T-helper 17 cell (primary cell): ENCODE measurements at regions not wholly inside any gene's neighbourhood (a gene's known extent, or its start where the extent isn't known, plus 50 kb on each side); places are given as distances from the start of the nearest gene placed in this dataset.
"Not testable (repeated sequence)": the region's sequence is repeated elsewhere in the genome, so short reads cannot be mapped to it uniquely, and the experiment has no call there.

Source experiments
- ATAC-seq: fragments of 150-1000 bp; cut with Tn5 transposase; 2 replicates; pipeline ENCODE4 v1.10.0; 2021; ENCODE audit warnings: mild to moderate bottlenecking, moderate library complexity
- DNase-seq, 3 donors: peaks; one replicate each; pipeline versions ENCODE4 v3.0.0 to v3.0.0-alpha.2; 2020 to 2021
- H3K9me3 ChIP-seq: one replicate; pipeline ENCODE4 v1.7.0; 2013; ENCODE audit warnings: low read length, mild to moderate bottlenecking; ENCODE audit not compliant: control insufficient read depth, poor library complexity, severe bottlenecking
- H3K27ac Mint-ChIP-seq: one replicate; pipeline ENCODE4 v1.8.0; 2022; ENCODE audit warnings: mild to moderate bottlenecking, moderate library complexity, mixed read lengths
- H3K27me3 Mint-ChIP-seq: one replicate; pipeline ENCODE4 v1.8.0; 2022; ENCODE audit warnings: mixed read lengths
- H3K36me3 Mint-ChIP-seq: one replicate; pipeline ENCODE4 v1.8.0; 2022; ENCODE audit warnings: low read depth, mixed read lengths
- H3K4me1 Mint-ChIP-seq: one replicate; pipeline ENCODE4 v1.8.0; 2022; ENCODE audit warnings: mild to moderate bottlenecking, mixed read lengths
- H3K4me3 Mint-ChIP-seq: one replicate; pipeline ENCODE4 v1.8.0; 2022; ENCODE audit warnings: mild to moderate bottlenecking, moderate library complexity, mixed read lengths

DNA sequence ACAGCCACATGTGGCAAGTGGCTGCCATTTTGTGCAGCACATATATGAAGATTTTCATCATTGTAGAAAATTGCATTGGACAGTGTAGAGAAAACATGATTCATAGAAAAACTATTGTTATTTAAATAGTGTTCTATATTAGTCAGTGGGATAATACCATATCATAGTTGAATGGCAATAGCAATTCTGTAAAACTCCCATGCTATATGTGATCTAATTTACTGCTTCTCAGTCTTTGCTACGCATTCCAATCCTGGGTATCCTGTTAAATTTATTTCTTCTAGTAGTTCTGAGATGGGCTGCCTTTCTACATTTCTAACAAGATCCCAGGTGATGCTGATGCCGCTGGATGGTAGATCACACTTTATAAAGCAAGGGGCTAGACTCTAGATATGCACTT is 117.5 kb upstream of the FBXO28 start:
- ATAC-seq, H3K9me3 ChIP-seq, H3K4me3 Mint-ChIP-seq, H3K36me3 Mint-ChIP-seq, DNase-seq, H3K27ac Mint-ChIP-seq, H3K27me3 Mint-ChIP-seq: not testable (repeated sequence)
- peaks cover 12% of the 10 kb centered on the region for H3K4me1 Mint-ChIP-seq

- DNase-seq (peak; percentile 98 to 100 (median 99)), ATAC-seq (peak; percentile 97)
- not testable (repeated sequence) for H3K4me1 Mint-ChIP-seq, H3K27me3 Mint-ChIP-seq, H3K36me3 Mint-ChIP-seq, H3K9me3 ChIP-seq
- peak overlapping the region; percentile 99 for H3K27ac Mint-ChIP-seq
- peak overlapping the region; percentile 93 for H3K4me3 Mint-ChIP-seq
These were observed 121.3 kb upstream of the FBXO28 start for GRCh38 chr1:223992456-223993246.

DNA sequence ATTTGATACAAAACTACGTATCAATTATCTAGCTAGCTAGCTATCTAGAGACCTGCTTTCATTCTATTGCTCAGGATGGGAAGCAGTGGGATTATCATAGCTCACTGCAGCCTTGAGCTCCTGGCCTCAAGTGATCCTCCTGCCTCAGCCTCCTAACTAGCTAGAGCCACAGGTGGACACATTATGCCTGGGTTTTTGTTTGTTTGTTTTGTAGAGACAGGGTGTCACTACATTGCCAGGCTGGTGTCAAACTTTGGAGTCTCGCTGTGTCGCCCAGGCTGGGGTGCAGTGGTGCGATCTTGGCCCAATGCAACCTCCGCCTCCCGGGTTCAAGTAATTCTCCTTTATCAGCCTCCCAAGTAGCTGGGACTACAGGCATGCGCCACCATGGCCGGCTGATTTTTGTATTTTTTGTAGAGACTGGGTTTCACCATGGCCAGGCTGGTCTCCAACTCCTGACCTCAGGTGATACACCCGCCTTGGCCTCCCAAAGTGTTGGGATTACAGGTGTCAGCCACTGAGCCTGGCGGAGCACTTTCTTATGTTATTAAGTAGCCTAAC is 122.5 kb upstream of the FBXO28 start:
- not testable (repeated sequence) for H3K27me3 Mint-ChIP-seq, DNase-seq, H3K9me3 ChIP-seq, H3K4me1 Mint-ChIP-seq, H3K36me3 Mint-ChIP-seq, ATAC-seq, H3K4me3 Mint-ChIP-seq
- peak overlapping the region; percentile 19 for H3K27ac Mint-ChIP-seq

GRCh38 chr1:223961985-223962384 is 116.2 kb upstream of the TP53BP2 start:
- H3K9me3 ChIP-seq, DNase-seq, H3K27me3 Mint-ChIP-seq, H3K36me3 Mint-ChIP-seq, H3K27ac Mint-ChIP-seq, H3K4me1 Mint-ChIP-seq, ATAC-seq, H3K4me3 Mint-ChIP-seq: not testable (repeated sequence)

- not testable (repeated sequence) for ATAC-seq, H3K4me3 Mint-ChIP-seq, H3K4me1 Mint-ChIP-seq, H3K27ac Mint-ChIP-seq, H3K27me3 Mint-ChIP-seq, DNase-seq, H3K36me3 Mint-ChIP-seq, H3K9me3 ChIP-seq
These were observed 107.1 kb upstream of the TP53BP2 start for GRCh38 chr1:223952801-223953200.

GRCh38 chr1:223951551-223951950 is 105.8 kb upstream of the TP53BP2 start:
- H3K9me3 ChIP-seq, H3K4me3 Mint-ChIP-seq, H3K36me3 Mint-ChIP-seq, H3K27me3 Mint-ChIP-seq, ATAC-seq, H3K27ac Mint-ChIP-seq, H3K4me1 Mint-ChIP-seq, DNase-seq: not testable (repeated sequence)

DNA sequence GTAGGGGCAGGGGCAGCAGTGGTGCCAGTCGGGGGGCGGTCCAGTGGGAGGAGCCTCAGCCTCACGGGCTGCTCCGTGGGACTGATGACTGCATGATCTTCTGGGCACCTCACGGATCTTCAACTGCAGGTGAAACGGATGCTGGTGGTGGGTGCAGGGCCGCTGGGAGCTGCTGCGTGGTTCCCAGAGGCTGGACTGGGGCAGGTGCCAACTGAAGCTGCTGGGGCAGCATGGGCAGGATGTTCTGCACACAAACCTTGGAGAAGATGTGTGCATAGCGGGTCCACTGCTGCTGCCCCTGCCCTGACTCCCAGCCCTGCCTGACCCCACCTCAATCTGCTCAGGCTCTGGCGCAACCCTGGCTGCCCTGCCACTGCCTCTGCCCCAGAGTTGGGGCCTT is 104.2 kb upstream of the TP53BP2 start:
- H3K36me3 Mint-ChIP-seq, DNase-seq, ATAC-seq, H3K27ac Mint-ChIP-seq, H3K4me1 Mint-ChIP-seq, H3K4me3 Mint-ChIP-seq, H3K9me3 ChIP-seq, H3K27me3 Mint-ChIP-seq: not testable (repeated sequence)

DNA sequence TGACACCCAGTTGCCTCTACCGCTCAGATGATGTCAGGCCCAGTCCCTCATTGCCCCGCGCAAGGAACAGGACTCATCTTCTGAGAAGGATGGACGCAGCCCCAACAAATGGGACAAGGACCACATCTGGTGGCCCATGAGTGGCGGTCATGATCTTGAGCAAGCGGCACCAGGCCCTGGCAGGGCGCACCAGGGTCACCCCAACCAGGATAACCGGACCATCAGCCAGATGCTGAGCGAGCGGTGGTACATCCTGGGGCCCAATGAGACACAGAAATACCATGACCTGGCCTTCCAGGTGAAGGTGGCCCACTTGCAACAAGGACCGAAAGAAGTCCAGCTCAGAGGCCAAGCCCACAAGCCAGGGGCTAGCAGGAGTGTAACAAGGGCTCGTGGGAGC is 102.3 kb upstream of the TP53BP2 start:
- not testable (repeated sequence) for H3K27ac Mint-ChIP-seq, H3K4me3 Mint-ChIP-seq, H3K4me1 Mint-ChIP-seq, H3K27me3 Mint-ChIP-seq, H3K36me3 Mint-ChIP-seq, DNase-seq, H3K9me3 ChIP-seq, ATAC-seq

- DNase-seq, ATAC-seq, H3K9me3 ChIP-seq, H3K4me3 Mint-ChIP-seq, H3K4me1 Mint-ChIP-seq, H3K27ac Mint-ChIP-seq, H3K27me3 Mint-ChIP-seq, H3K36me3 Mint-ChIP-seq: not testable (repeated sequence)
These were observed 90.8 kb upstream of the TP53BP2 start for GRCh38 chr1:223936592-223936991.

DNA sequence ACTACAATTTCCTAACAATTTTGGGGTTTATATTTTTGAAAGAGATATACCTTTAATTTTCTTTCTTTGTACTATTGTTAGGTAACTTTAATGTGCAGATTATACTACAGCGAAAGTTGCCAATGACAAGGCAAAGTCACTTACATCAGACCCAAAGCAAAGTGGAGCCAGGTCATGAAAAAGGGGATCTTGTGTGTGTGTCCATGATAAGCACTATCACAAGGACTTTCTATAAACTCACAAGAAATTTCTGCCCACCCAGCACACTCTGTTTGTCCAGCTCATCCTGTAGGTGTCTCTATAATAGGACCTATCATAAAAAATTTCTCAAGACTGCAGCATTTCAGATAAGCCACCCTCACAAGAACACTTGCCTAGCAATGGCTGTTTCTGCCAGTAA is 85.7 kb upstream of the TP53BP2 start:
- ATAC-seq, H3K9me3 ChIP-seq, H3K36me3 Mint-ChIP-seq, H3K4me3 Mint-ChIP-seq, DNase-seq, H3K27ac Mint-ChIP-seq, H3K4me1 Mint-ChIP-seq, H3K27me3 Mint-ChIP-seq: not testable (repeated sequence)

- not testable (repeated sequence) for H3K36me3 Mint-ChIP-seq, ATAC-seq, DNase-seq
These were observed 75.1 kb upstream of the TP53BP2 start for GRCh38 chr1:223920805-223921204.

DNA sequence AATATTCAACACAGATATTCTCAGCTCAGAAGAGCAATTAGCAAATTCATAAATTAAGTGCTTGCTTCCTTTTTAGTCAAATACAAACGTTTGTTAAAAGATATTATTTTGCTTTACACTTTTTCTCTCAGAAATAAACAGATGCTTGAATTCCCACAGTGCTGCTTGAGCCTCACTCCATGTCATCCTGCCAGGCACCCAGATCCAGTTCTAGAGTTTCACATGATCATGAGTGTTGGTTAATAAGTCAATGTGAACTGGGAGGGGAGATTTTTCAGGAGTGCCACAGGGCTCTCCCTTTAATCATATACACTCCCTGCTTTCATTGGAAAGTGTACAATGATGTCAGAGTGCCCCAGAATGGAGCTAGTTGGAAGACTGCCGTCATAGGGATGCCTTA is 69.7 kb upstream of the TP53BP2 start:
- not testable (repeated sequence) for H3K4me1 Mint-ChIP-seq, DNase-seq, H3K27me3 Mint-ChIP-seq, H3K4me3 Mint-ChIP-seq, H3K36me3 Mint-ChIP-seq, H3K27ac Mint-ChIP-seq, H3K9me3 ChIP-seq, ATAC-seq

More at GRCh38 chr1:223920805-223921204, 75.1 kb upstream of the TP53BP2 start:
- H3K4me3 Mint-ChIP-seq, H3K27me3 Mint-ChIP-seq, H3K9me3 ChIP-seq, H3K4me1 Mint-ChIP-seq, H3K27ac Mint-ChIP-seq: not testable (repeated sequence)

DNA sequence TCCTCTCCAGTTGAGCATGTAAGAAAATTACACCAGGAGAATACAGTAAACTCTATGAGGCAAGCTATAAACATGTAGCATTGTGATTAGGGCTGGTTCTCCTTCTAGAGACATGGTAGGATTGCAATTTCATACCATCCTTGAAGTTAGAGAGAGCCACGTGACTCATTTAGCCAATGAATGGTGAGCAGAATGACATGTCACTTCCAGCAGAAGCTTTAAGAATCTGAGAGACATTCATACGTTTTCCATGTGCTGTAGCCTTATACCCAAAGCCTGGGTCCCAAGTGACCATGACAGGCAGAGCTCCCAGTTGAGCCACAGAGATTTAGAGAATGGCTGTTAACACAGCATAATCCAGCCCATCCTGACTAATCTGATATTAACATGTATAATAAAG is 68.0 kb upstream of the TP53BP2 start:
- not testable (repeated sequence) for H3K4me1 Mint-ChIP-seq, H3K27me3 Mint-ChIP-seq, H3K4me3 Mint-ChIP-seq, H3K27ac Mint-ChIP-seq, ATAC-seq, H3K9me3 ChIP-seq, DNase-seq, H3K36me3 Mint-ChIP-seq

GRCh38 chr1:223907943-223908587 is 62.3 kb upstream of the TP53BP2 start:
- ATAC-seq, H3K4me1 Mint-ChIP-seq, H3K27me3 Mint-ChIP-seq, H3K36me3 Mint-ChIP-seq, DNase-seq, H3K27ac Mint-ChIP-seq, H3K9me3 ChIP-seq, H3K4me3 Mint-ChIP-seq: not testable (repeated sequence)
